ENCODE measurements at regions not wholly inside any gene's neighbourhood (a gene's known extent, or its start where the extent isn't known, plus 50 kb on each side); places are given as distances from the start of the nearest gene placed in this dataset.

DNA sequence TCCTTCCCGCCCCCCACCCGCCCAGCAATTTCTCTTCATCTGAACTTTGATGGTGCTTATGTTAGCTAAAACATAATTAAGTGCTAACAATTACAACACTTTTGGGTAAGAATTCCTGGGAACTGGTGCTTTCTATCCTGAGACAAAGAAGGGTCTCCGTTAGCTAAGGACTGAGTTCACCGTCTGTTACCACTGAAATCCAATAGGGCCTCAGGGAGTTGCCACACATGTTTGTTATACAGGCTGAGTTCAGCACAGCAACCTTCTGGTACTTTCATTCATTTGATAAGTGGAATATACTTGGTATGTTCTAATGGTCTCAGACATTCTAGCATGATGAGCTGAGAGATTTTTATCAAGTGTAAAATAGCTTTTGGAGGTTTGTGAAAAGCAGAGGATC lies 437.9 kb downstream of the EFNA5 start:
- TF ChIP-seq TAF1 (IDR thresholded peaks at IDR 0.05; ENCODE audit: borderline replicate concordance, insufficient read depth, low read length) (no peak), FOXP2 (optimal IDR thresholded peaks at IDR 0.05; ENCODE audit: borderline replicate concordance, extremely low read depth, extremely low read length, insufficient read depth) (no peak), SIN3A (IDR thresholded peaks at IDR 0.05; ENCODE audit: borderline replicate concordance, insufficient read depth, low read length) (no peak), POLR2AphosphoS5 (IDR thresholded peaks at IDR 0.05; ENCODE audit: low read depth, low read length) (no peak)
- TF ChIP-seq, protein P1, sequence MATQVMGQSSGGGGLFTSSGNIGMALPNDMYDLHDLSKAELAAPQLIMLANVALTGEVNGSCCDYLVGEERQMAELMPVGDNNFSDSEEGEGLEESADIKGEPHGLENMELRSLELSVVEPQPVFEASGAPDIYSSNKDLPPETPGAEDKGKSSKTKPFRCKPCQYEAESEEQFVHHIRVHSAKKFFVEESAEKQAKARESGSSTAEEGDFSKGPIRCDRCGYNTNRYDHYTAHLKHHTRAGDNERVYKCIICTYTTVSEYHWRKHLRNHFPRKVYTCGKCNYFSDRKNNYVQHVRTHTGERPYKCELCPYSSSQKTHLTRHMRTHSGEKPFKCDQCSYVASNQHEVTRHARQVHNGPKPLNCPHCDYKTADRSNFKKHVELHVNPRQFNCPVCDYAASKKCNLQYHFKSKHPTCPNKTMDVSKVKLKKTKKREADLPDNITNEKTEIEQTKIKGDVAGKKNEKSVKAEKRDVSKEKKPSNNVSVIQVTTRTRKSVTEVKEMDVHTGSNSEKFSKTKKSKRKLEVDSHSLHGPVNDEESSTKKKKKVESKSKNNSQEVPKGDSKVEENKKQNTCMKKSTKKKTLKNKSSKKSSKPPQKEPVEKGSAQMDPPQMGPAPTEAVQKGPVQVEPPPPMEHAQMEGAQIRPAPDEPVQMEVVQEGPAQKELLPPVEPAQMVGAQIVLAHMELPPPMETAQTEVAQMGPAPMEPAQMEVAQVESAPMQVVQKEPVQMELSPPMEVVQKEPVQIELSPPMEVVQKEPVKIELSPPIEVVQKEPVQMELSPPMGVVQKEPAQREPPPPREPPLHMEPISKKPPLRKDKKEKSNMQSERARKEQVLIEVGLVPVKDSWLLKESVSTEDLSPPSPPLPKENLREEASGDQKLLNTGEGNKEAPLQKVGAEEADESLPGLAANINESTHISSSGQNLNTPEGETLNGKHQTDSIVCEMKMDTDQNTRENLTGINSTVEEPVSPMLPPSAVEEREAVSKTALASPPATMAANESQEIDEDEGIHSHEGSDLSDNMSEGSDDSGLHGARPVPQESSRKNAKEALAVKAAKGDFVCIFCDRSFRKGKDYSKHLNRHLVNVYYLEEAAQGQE (IDR thresholded peaks at IDR 0.05; ENCODE audit: insufficient read depth in 1 of 2, low read depth in 2 of 2, low read length in 2 of 2): no peak

DNA sequence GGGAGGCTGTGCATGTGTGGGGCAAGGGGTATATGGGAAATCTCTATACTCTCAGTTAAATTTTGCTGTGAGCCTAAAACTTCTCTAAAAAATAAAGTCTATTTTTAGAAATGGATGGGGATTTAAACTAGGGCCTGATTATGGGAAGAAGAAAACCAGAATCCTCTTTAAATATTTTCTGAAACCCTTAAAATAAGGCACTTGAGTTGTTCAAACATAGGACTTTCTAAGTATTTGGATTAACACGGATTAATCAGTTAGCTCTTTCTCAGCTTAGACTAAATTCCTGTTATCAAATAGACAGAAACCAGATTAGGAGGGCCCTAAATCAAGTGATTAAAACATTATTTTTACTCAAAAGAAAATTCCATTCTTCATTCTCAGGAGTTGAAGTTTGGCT lies 438.4 kb downstream of the EFNA5 start:
- no peak for TF ChIP-seq POLR2AphosphoS5 (IDR thresholded peaks at IDR 0.05; ENCODE audit: low read depth, low read length)
- TF ChIP-seq TAF1 (IDR thresholded peaks at IDR 0.05; ENCODE audit: borderline replicate concordance, insufficient read depth, low read length): no peak
- TF ChIP-seq SIN3A (IDR thresholded peaks at IDR 0.05; ENCODE audit: borderline replicate concordance, insufficient read depth, low read length): no peak
- TF ChIP-seq, protein P1 (IDR thresholded peaks at IDR 0.05; ENCODE audit: insufficient read depth in 1 of 2, low read depth in 2 of 2, low read length in 2 of 2): no peak
- no peak for TF ChIP-seq FOXP2 (optimal IDR thresholded peaks at IDR 0.05; ENCODE audit: borderline replicate concordance, extremely low read depth, extremely low read length, insufficient read depth)

DNA sequence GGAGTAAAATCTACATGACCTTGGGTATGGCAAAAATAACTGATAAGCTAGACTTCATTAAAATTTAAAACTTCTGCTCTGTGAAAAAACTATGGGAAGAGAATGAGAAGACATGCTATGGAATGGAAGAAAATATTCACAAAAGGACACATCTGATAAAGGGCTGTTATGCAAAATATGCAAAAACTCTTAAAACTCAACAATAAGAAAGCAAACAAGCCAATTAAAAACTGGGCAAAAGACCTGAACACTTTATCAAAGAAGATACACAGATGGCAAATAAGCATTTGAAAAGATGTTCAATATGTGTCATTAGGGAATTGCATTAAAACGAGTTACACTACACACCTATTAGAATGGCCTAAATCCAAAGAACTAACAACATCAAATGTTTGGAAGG lies 439.5 kb downstream of the EFNA5 start:
- TF ChIP-seq SIN3A (IDR thresholded peaks at IDR 0.05; ENCODE audit: borderline replicate concordance, insufficient read depth, low read length): no peak
- TF ChIP-seq FOXP2 (optimal IDR thresholded peaks at IDR 0.05; ENCODE audit: borderline replicate concordance, extremely low read depth, extremely low read length, insufficient read depth): no peak
- TF ChIP-seq, protein P1 (IDR thresholded peaks at IDR 0.05; ENCODE audit: insufficient read depth in 1 of 2, low read depth in 2 of 2, low read length in 2 of 2): no peak
- no peak for TF ChIP-seq TAF1 (IDR thresholded peaks at IDR 0.05; ENCODE audit: borderline replicate concordance, insufficient read depth, low read length)
- TF ChIP-seq POLR2AphosphoS5 (IDR thresholded peaks at IDR 0.05; ENCODE audit: low read depth, low read length): no peak

DNA sequence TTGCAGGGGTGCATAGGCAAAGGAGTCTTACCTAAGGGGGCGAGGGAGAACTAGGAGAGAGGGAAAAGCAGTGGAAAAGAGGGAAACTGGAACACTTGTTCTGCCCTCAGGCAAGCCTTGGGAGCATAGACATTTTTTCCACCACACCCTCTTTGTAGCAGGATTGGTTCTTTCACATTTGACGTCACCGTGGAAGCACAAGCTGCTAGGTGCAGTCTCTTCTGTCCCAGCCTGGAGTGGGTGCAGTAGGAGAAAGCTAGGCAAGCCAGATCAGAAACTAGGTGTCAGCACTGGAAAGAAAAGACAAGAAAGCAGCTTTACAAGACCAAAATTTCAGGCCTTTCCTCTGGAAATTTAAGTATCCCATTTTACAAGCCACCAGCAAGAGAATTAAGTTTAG lies 440.4 kb downstream of the EFNA5 start:
- TF ChIP-seq, protein P1 (IDR thresholded peaks at IDR 0.05; ENCODE audit: insufficient read depth in 1 of 2, low read depth in 2 of 2, low read length in 2 of 2): no peak
- TF ChIP-seq SIN3A (IDR thresholded peaks at IDR 0.05; ENCODE audit: borderline replicate concordance, insufficient read depth, low read length) (no peak), FOXP2 (optimal IDR thresholded peaks at IDR 0.05; ENCODE audit: borderline replicate concordance, extremely low read depth, extremely low read length, insufficient read depth) (no peak), TAF1 (IDR thresholded peaks at IDR 0.05; ENCODE audit: borderline replicate concordance, insufficient read depth, low read length) (no peak), POLR2AphosphoS5 (IDR thresholded peaks at IDR 0.05; ENCODE audit: low read depth, low read length) (no peak)

DNA sequence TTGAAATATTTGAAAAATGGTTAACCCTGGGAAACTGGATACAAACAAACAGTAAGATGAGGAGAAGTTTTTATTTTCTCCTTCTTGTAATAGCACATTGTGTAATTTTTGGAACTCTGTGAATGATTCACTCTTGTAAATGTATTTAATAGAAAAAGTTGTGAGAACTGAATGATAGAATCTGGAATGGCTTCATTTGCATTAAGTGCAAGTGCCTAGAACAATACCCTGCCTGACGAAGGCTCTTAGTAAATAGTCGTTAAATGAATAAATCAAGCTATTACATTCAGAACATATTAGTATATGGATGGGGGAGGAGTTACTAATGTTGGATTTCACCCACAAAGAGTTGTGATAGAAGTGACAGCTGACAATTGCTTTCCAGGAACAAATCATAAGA lies 442.5 kb downstream of the EFNA5 start:
- TF ChIP-seq, protein P1 (IDR thresholded peaks at IDR 0.05; ENCODE audit: insufficient read depth in 1 of 2, low read depth in 2 of 2, low read length in 2 of 2): no peak
- TF ChIP-seq TAF1 (IDR thresholded peaks at IDR 0.05; ENCODE audit: borderline replicate concordance, insufficient read depth, low read length) (no peak), POLR2AphosphoS5 (IDR thresholded peaks at IDR 0.05; ENCODE audit: low read depth, low read length) (no peak), FOXP2 (optimal IDR thresholded peaks at IDR 0.05; ENCODE audit: borderline replicate concordance, extremely low read depth, extremely low read length, insufficient read depth) (no peak), SIN3A (IDR thresholded peaks at IDR 0.05; ENCODE audit: borderline replicate concordance, insufficient read depth, low read length) (no peak)

Measured in PFSK-1 (cell line).